Adrenal gland (tissue), 9 donors: ENCODE measurements at regions not wholly inside any gene's neighbourhood (a gene's known extent, or its start where the extent isn't known, plus 50 kb on each side); places are given as distances from the start of the nearest gene placed in this dataset.

Experiments used
- DNase-seq, 7 donors: peaks; one replicate each; pipeline ENCODE4 v3.0.0-alpha.2; 2019 to 2020
- H3K27ac ChIP-seq, 5 donors: fragments of 200-600 bp; sonication (generic) in 4 of 5; 1 replicate in 3 of 5; 2 replicates in 2 of 5; pipeline versions ENCODE4 v1.5.1 to v1.8.0; 2016 to 2020; ENCODE audit warnings: mild to moderate bottlenecking in 1 of 5
- H3K27me3 ChIP-seq: fragments of 200-600 bp; 2 replicates; pipeline ENCODE4 v1.8.0; 2021
- H3K36me3 ChIP-seq, 2 donors: fragments of 200-600 bp; replicated peaks in 1 of 2; 1 replicate in 1 of 2; 2 replicates in 1 of 2; pipeline versions ENCODE4 v1.5.1 to v1.8.0; 2018 to 2022
- H3K4me1 ChIP-seq, 2 donors: fragments of 200-600 bp; replicated peaks in 1 of 2; 1 replicate in 1 of 2; 2 replicates in 1 of 2; pipeline versions ENCODE4 v1.5.1 to v1.8.0; 2018 to 2021
- H3K4me3 ChIP-seq, 4 donors: fragments of 200-600 bp; sonication (generic) in 3 of 4; one replicate each; pipeline ENCODE4 v1.5.1; 2016 to 2018
- H3K9me3 ChIP-seq, 3 donors: fragments of 200-600 bp; sonication (generic) in 1 of 3; replicated peaks in 1 of 3; 1 replicate in 2 of 3; 2 replicates in 1 of 3; pipeline versions ENCODE4 v1.5.1 to v1.8.0; 2016 to 2021
- CTCF ChIP-seq, 6 experiments: fragments of 450-650 bp in 4 of 6; fragments of 200-600 bp in 2 of 6; sonication (generic) in 1 of 6; IDR thresholded peaks; 1 replicate in 5 of 6; 2 replicates in 1 of 6; pipeline versions ENCODE4 v1.5.1 to v1.8.0; 2016 to 2021; ENCODE audit warnings: antibody characterized with exemption in 6 of 6, mild to moderate bottlenecking in 2 of 6, moderate library complexity in 1 of 6
- POLR2A ChIP-seq, 2 donors: fragments of 450-650 bp; IDR thresholded peaks; one replicate each; pipeline ENCODE4 v1.6.1; 2017; ENCODE audit warnings: antibody characterized with exemption in 2 of 2, mild to moderate bottlenecking in 2 of 2, moderate library complexity in 1 of 2
- WGBS, 4 donors: extraction: QIAGEN DNeasy Blood & Tissue Kit in 2 of 4; methylation state at CpG; one replicate each; pipeline versions ENCODE4 v1.1.5 to v1.1.7; 2013 to 2017; 5-methylcytosine and 5-hydroxymethylcytosine counted together
- intact Hi-C, 2 donors: fragments of 100-400 bp; cut with DNase I; formaldehyde crosslinking; loops; one replicate each; pipeline versions ENCODE4 v1.14.1 to v1.15.0; 2022 to 2023
- donor health status: healthy with polysubstance abuse.
- donor health status: Bipolar disorder and iron deficiency.
- donor health status: DM: yes; HTN: yes; CAD: no.
- donor health status: DM: no; HTN: no; CAD: no.
- donor health status: DM: no; HTN: no; CAD: no.

- H3K9me3 ChIP-seq, result no peaks in the 10 kb centered on the region
- no peaks in the 10 kb centered on the region for H3K4me1 ChIP-seq
- 85 to 100% (median 87%) methylated on average over 1 of the region's 1 CpG for WGBS, 4 donors
- H3K27me3 ChIP-seq, result no peaks in the 10 kb centered on the region
- H3K36me3 ChIP-seq, result no peaks in the 10 kb centered on the region
- H3K4me3 ChIP-seq, result no peak overlapping the region
- no peak for DNase-seq
- intact Hi-C loops, result no loop called here
- no peak for TF ChIP-seq CTCF (IDR thresholded peaks at IDR 0.05)
- no peak for TF ChIP-seq POLR2A (IDR thresholded peaks at IDR 0.05)
- no peak overlapping the region for H3K27ac ChIP-seq
These were observed 169.2 kb downstream of the PAWR start for GRCh38 chr12:79521576-79521975.

GRCh38 chr12:79517363-79517762, 173.4 kb downstream of the PAWR start:
- no peak for TF ChIP-seq CTCF (IDR thresholded peaks at IDR 0.05)
- TF ChIP-seq POLR2A (IDR thresholded peaks at IDR 0.05), result no peak
- intact Hi-C loops, result no loop called here
- no peaks in the 10 kb centered on the region for H3K4me1 ChIP-seq
- no peak overlapping the region for H3K4me3 ChIP-seq
- DNase-seq, result no peak
- no peaks in the 10 kb centered on the region for H3K36me3 ChIP-seq
- H3K9me3 ChIP-seq, result no peaks in the 10 kb centered on the region
- 86 to 97% (median 92%) methylated on average over 2 of the region's 2 CpGs for WGBS, 4 donors
- no peak overlapping the region for H3K27ac ChIP-seq
- no peaks in the 10 kb centered on the region for H3K27me3 ChIP-seq

GRCh38 chr12:79515530-79515935, 175.2 kb downstream of the PAWR start:
- H3K36me3 ChIP-seq, result no peaks in the 10 kb centered on the region
- TF ChIP-seq CTCF (IDR thresholded peaks at IDR 0.05) (no peak), POLR2A (IDR thresholded peaks at IDR 0.05) (no peak)
- DNase-seq, result no peak
- intact Hi-C loops, result no loop called here
- H3K9me3 ChIP-seq, result no peaks in the 10 kb centered on the region
- 71 to 75% (median 73%) methylated on average over 3 of the region's 3 CpGs for WGBS, 4 donors
- H3K4me3 ChIP-seq, result no peak overlapping the region
- no peaks in the 10 kb centered on the region for H3K4me1 ChIP-seq
- H3K27ac ChIP-seq, result no peak overlapping the region
- H3K27me3 ChIP-seq, result no peaks in the 10 kb centered on the region

DNA sequence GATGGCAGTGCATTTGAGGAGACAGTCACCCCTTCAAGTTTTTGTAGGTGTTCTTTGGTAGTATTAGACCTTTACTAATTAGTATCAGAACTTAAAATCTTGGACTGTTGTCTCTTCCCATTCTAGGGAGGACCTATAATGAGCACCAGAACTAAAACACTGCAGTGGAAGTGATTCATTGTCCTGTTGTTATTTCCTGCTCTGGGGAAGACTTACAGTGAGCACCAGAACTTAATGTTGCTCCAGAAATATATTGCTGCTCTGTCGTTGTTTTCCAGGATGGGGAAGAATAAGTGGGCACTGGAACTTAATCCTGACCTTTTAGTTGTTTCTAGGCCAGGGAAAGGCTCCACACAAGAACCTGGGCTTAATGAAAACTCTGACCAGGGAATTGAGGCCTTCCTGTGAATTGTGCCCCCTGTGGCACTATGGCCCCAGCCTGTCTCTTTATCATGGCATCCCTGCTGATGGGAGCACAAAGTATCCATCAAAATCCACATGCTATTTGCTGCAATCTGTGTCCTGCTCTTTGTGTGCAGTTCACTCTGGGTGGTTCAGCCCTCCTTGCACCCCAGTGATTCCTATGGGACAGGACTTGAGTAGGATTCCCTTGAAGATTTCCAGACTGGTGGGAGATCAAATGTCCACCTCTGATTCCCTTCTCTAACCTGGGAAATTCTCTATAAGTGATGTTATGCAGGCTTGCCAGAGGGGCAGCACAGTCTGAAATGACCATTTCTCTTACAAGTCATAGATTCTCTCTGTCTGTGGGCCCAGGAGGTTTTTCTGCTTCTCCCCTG, 175.8 kb downstream of the PAWR start:
- intact Hi-C loops, result no loop called here
- Histone ChIP-seq H3K36me3 (no peaks in the 10 kb centered on the region), H3K9me3 (no peaks in the 10 kb centered on the region), H3K4me3 (no peak overlapping the region), H3K27ac (no peak overlapping the region), H3K4me1 (no peaks in the 10 kb centered on the region), H3K27me3 (no peaks in the 10 kb centered on the region)
- WGBS, 4 donors, result 39 to 63% (median 51%) methylated on average over 1 of the region's 1 CpG
- no peak for DNase-seq
- no peak for TF ChIP-seq CTCF (IDR thresholded peaks at IDR 0.05)
- TF ChIP-seq POLR2A (IDR thresholded peaks at IDR 0.05), result no peak
